HCT116 (cell line): ENCODE measurements at regions not wholly inside any gene's neighbourhood (a gene's known extent, or its start where the extent isn't known, plus 50 kb on each side); places are given as distances from the start of the nearest gene placed in this dataset.

Experiments
- CTCF ChIP-seq, 3 experiments: fragments of 200-600 bp in 1 of 3; sonication (generic) in 1 of 3; IDR thresholded peaks in 2 of 3; conservative IDR thresholded peaks in 1 of 3; 2 replicates each; pipeline ENCODE4 v1.5.1; 2012 to 2017; ENCODE audit warnings: low read depth in 2 of 3, low read length in 2 of 3, antibody characterized with exemption in 1 of 3, borderline replicate concordance in 1 of 3, control low read depth in 1 of 3, mild to moderate bottlenecking in 1 of 3, mixed read lengths in 1 of 3, mixed run types in 1 of 3, moderate library complexity in 1 of 3; ENCODE audit not compliant: insufficient read depth in 1 of 3
- EZH2phosphoT487 ChIP-seq: fragments of 200-600 bp; IDR thresholded peaks from 2 replicates; pipeline ENCODE4 v1.6.1; 2018; ENCODE audit warnings: antibody characterized with exemption, borderline replicate concordance
- JUND ChIP-seq: IDR thresholded peaks from 2 replicates; pipeline ENCODE4 v1.6.1; 2012
- POLR2A ChIP-seq: IDR thresholded peaks from 2 replicates; pipeline ENCODE4 v1.7.0; 2011; ENCODE audit warnings: borderline replicate concordance; ENCODE audit not compliant: insufficient read depth, insufficient read length; ENCODE audit errors: extremely low read depth
- POLR2AphosphoS5 ChIP-seq: IDR thresholded peaks from 2 replicates; pipeline ENCODE4 v1.6.1; 2011; ENCODE audit warnings: mild to moderate bottlenecking, low read depth, low read length, moderate library complexity
- SIN3A ChIP-seq: IDR thresholded peaks from 2 replicates; pipeline ENCODE4 v1.6.1; 2012; ENCODE audit warnings: low read depth
- TF ChIP-seq, protein P1 (sequence below): IDR thresholded peaks from 2 replicates; pipeline ENCODE4 v1.6.1; 2012; ENCODE audit warnings: low read depth

- TF ChIP-seq POLR2A (no peak), CTCF (IDR thresholded peaks at IDR 0.05 in 2 of 3, conservative IDR thresholded peaks at IDR 0.05 in 1 of 3; ENCODE audit: borderline replicate concordance in 1 of 3, insufficient read depth in 1 of 3, low read depth in 2 of 3, low read length in 2 of 3) (no peak), SIN3A (no peak), EZH2phosphoT487 (no peak), JUND (no peak), POLR2AphosphoS5 (no peak)
- TF ChIP-seq, protein P1, sequence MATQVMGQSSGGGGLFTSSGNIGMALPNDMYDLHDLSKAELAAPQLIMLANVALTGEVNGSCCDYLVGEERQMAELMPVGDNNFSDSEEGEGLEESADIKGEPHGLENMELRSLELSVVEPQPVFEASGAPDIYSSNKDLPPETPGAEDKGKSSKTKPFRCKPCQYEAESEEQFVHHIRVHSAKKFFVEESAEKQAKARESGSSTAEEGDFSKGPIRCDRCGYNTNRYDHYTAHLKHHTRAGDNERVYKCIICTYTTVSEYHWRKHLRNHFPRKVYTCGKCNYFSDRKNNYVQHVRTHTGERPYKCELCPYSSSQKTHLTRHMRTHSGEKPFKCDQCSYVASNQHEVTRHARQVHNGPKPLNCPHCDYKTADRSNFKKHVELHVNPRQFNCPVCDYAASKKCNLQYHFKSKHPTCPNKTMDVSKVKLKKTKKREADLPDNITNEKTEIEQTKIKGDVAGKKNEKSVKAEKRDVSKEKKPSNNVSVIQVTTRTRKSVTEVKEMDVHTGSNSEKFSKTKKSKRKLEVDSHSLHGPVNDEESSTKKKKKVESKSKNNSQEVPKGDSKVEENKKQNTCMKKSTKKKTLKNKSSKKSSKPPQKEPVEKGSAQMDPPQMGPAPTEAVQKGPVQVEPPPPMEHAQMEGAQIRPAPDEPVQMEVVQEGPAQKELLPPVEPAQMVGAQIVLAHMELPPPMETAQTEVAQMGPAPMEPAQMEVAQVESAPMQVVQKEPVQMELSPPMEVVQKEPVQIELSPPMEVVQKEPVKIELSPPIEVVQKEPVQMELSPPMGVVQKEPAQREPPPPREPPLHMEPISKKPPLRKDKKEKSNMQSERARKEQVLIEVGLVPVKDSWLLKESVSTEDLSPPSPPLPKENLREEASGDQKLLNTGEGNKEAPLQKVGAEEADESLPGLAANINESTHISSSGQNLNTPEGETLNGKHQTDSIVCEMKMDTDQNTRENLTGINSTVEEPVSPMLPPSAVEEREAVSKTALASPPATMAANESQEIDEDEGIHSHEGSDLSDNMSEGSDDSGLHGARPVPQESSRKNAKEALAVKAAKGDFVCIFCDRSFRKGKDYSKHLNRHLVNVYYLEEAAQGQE, result no peak
Measured at GRCh38 chr1:87999852-88000251, 671.2 kb downstream of the LMO4 start.
